Ramos (cell line): ENCODE measurements at regions not wholly inside any gene's neighbourhood (a gene's known extent, or its start where the extent isn't known, plus 50 kb on each side); places are given as distances from the start of the nearest gene placed in this dataset.

Source experiments
- in situ Hi-C: fragments of 300-500 bp; cut with MboI; formaldehyde crosslinking; loops from one replicate; pipeline ENCODE4 v1.14.3; 2022; ENCODE audit warnings: low sequenced_read_pairs; ENCODE audit not compliant: unreplicated experiment

GRCh38 chr2:14552286-14552685 lies 80.2 kb upstream of the LRATD1 start:
- in situ Hi-C loops, result no loop called here

- in situ Hi-C loops, result no loop called here
Measured at GRCh38 chr2:14552818-14553217, 79.7 kb upstream of the LRATD1 start.

- in situ Hi-C loops, result no loop called here
Measured at GRCh38 chr2:14554849-14555545, 77.5 kb upstream of the LRATD1 start.

GRCh38 chr2:14557111-14557510 lies 75.4 kb upstream of the LRATD1 start:
- in situ Hi-C loops, result no loop called here

GRCh38 chr2:14557916-14558315 lies 74.6 kb upstream of the LRATD1 start:
- in situ Hi-C loops, result no loop called here

- in situ Hi-C loops, result no loop called here
Measured at GRCh38 chr2:14558335-14558919, 74.1 kb upstream of the LRATD1 start.

GRCh38 chr2:14560716-14561115 lies 71.8 kb upstream of the LRATD1 start:
- in situ Hi-C loops, result no loop called here

- in situ Hi-C loops, result no loop called here
Measured at GRCh38 chr2:14563324-14563723, 69.2 kb upstream of the LRATD1 start.

GRCh38 chr2:14565666-14566065 lies 66.9 kb upstream of the LRATD1 start:
- in situ Hi-C loops, result no loop called here

GRCh38 chr2:14567561-14567960 lies 65.0 kb upstream of the LRATD1 start:
- in situ Hi-C loops, result no loop called here

GRCh38 chr2:14569294-14569693 lies 63.2 kb upstream of the LRATD1 start:
- in situ Hi-C loops, result no loop called here

GRCh38 chr2:14572633-14573032 lies 59.9 kb upstream of the LRATD1 start:
- in situ Hi-C loops, result no loop called here

GRCh38 chr2:14577843-14578242 lies 54.7 kb upstream of the LRATD1 start:
- in situ Hi-C loops, result no loop called here
